Spleen (tissue), 11 donors: ENCODE measurements at regions not wholly inside any gene's neighbourhood (a gene's known extent, or its start where the extent isn't known, plus 50 kb on each side); places are given as distances from the start of the nearest gene placed in this dataset.
"Not testable (repeated sequence)": the region's sequence is repeated elsewhere in the genome, so short reads cannot be mapped to it uniquely, and the experiment has no call there.

Source experiments
- DNase-seq: peaks from one replicate; pipeline ENCODE4 v3.0.0-alpha.2; 2020
- H3K27ac ChIP-seq, 8 donors: fragments of 200-600 bp; sonication (generic) in 7 of 8; 1 replicate in 4 of 8; 2 replicates in 4 of 8; pipeline versions ENCODE4 v1.5.0 to v1.8.0; 2016 to 2021; ENCODE audit warnings: inconsistent platforms in 4 of 8, mild to moderate bottlenecking in 4 of 8, moderate library complexity in 1 of 8
- H3K27me3 ChIP-seq, 7 donors: fragments of 200-600 bp; sonication (generic) in 6 of 7; replicated peaks in 1 of 7; 1 replicate in 4 of 7; 2 replicates in 3 of 7; pipeline versions ENCODE4 v1.5.0 to v1.8.0; 2016 to 2021; ENCODE audit warnings: inconsistent platforms in 3 of 7, mild to moderate bottlenecking in 1 of 7
- H3K36me3 ChIP-seq, 6 donors: fragments of 200-600 bp; sonication (generic) in 5 of 6; 1 replicate in 4 of 6; 2 replicates in 2 of 6; pipeline versions ENCODE4 v1.5.0 to v1.8.0; 2016 to 2021; ENCODE audit warnings: inconsistent platforms in 2 of 6
- H3K4me1 ChIP-seq, 6 donors: fragments of 200-600 bp; sonication (generic) in 5 of 6; 1 replicate in 3 of 6; 2 replicates in 3 of 6; pipeline versions ENCODE4 v1.5.0 to v1.8.0; 2016 to 2021; ENCODE audit warnings: inconsistent platforms in 3 of 6
- H3K4me3 ChIP-seq, 8 donors: fragments of 200-600 bp; sonication (generic) in 7 of 8; 1 replicate in 4 of 8; 2 replicates in 4 of 8; pipeline versions ENCODE4 v1.5.0 to v1.8.0; 2016 to 2021; ENCODE audit warnings: inconsistent platforms in 4 of 8, mild to moderate bottlenecking in 4 of 8, moderate library complexity in 2 of 8
- H3K9me3 ChIP-seq, 8 donors: fragments of 200-600 bp; sonication (generic) in 7 of 8; 1 replicate in 4 of 8; 2 replicates in 4 of 8; pipeline versions ENCODE4 v1.5.0 to v1.8.0; 2016 to 2021; ENCODE audit warnings: inconsistent platforms in 4 of 8
- POLR2A ChIP-seq, 3 donors: fragments of 450-650 bp; IDR thresholded peaks; one replicate each; pipeline ENCODE4 v1.5.1; 2017; ENCODE audit warnings: antibody characterized with exemption in 3 of 3, mild to moderate bottlenecking in 1 of 3
- POLR2AphosphoS5 ChIP-seq, 3 donors: sonication (generic); formaldehyde crosslinking; IDR thresholded peaks; one replicate each; pipeline ENCODE4 v1.5.1; 2017; ENCODE audit warnings: antibody characterized with exemption in 3 of 3
- WGBS, 5 donors: extraction: QIAGEN DNeasy Blood & Tissue Kit in 3 of 5; methylation state at CpG; one replicate each; pipeline versions ENCODE4 v1.1.5 to v1.1.7; 2013 to 2018; 5-methylcytosine and 5-hydroxymethylcytosine counted together
- intact Hi-C: fragments of 100-400 bp; cut with DNase I; formaldehyde crosslinking; loops from one replicate; pipeline ENCODE4 v1.15.0; 2023; ENCODE audit warnings: low total_unique reads
- TF ChIP-seq, protein P1 (sequence below), 11 experiments: fragments of 200-600 bp in 7 of 11; fragments of 450-650 bp in 4 of 11; sonication (generic) in 4 of 11; IDR thresholded peaks in 8 of 11; conservative IDR thresholded peaks in 3 of 11; 1 replicate in 7 of 11; 2 replicates in 4 of 11; pipeline versions ENCODE4 v1.4.0 to v1.8.0; 2016 to 2021; ENCODE audit warnings: antibody characterized with exemption in 11 of 11, inconsistent platforms in 4 of 11, mild to moderate bottlenecking in 1 of 11
- donor health status: healthy with polysubstance abuse.
- donor health status: DM: no; HTN: no; CAD: no; lungs with moderate emphysema.
- donor health status: DM: no; HTN: no; CAD: no.
- donor health status: Bipolar disorder and iron deficiency.
- donor health status: healthy.
- donor health status: DM: no; HTN: no; CAD: no.
- donor health status: DM: yes; HTN: yes; CAD: no.

- intact Hi-C loops = no loop called here
- Histone ChIP-seq H3K4me3 (no peak overlapping the region), H3K27ac (no peak overlapping the region), H3K9me3 (peaks cover 3 to 45% (median 26%) of the 10 kb centered on the region in 8 donors), H3K4me1 (no peaks in the 10 kb centered on the region), H3K36me3 (no peaks in the 10 kb centered on the region), H3K27me3 (peaks cover 0 to 3% (median 0%) of the 10 kb centered on the region in 7 donors)
- DNase-seq = no peak
- TF ChIP-seq, protein P1, sequence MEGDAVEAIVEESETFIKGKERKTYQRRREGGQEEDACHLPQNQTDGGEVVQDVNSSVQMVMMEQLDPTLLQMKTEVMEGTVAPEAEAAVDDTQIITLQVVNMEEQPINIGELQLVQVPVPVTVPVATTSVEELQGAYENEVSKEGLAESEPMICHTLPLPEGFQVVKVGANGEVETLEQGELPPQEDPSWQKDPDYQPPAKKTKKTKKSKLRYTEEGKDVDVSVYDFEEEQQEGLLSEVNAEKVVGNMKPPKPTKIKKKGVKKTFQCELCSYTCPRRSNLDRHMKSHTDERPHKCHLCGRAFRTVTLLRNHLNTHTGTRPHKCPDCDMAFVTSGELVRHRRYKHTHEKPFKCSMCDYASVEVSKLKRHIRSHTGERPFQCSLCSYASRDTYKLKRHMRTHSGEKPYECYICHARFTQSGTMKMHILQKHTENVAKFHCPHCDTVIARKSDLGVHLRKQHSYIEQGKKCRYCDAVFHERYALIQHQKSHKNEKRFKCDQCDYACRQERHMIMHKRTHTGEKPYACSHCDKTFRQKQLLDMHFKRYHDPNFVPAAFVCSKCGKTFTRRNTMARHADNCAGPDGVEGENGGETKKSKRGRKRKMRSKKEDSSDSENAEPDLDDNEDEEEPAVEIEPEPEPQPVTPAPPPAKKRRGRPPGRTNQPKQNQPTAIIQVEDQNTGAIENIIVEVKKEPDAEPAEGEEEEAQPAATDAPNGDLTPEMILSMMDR (IDR thresholded peaks at IDR 0.05 in 8 of 11, conservative IDR thresholded peaks at IDR 0.05 in 3 of 11) = no peak
- no peak for TF ChIP-seq POLR2AphosphoS5 (IDR thresholded peaks at IDR 0.05)
- no peak for TF ChIP-seq POLR2A (IDR thresholded peaks at IDR 0.05)
- WGBS, 5 donors = 86 to 89% (median 88%) methylated on average over 4 of the region's 4 CpGs
These were observed 75.9 kb downstream of the CAVIN4 start for GRCh38 chr9:100653643-100654334.

DNA sequence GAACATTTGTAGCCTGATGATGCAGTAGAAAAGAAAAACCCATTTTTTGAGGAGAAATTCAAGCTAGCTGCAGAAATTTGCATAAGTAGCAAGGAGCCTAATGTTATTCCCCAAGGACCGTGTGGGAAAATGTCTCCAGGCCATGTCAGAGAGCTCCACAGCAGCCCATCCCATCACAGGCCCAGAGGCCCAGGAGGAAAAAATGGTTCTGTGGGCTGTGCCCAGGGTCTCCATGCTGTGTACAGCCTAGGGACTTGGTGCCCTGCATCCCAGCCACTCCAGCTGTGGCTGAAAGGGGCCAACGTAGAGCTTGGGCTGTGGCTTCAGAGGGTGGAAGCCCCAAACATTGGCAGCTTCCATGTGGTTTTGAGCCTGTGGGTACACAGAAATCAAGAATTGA lies 79.0 kb downstream of the CAVIN4 start:
- intact Hi-C loops, H3K4me1 ChIP-seq, H3K27me3 ChIP-seq, H3K4me3 ChIP-seq, H3K36me3 ChIP-seq, DNase-seq, H3K27ac ChIP-seq: not testable (repeated sequence)
- peaks cover 3 to 45% (median 26%) of the 10 kb centered on the region in 8 donors for H3K9me3 ChIP-seq
- 75 to 92% (median 84%) methylated on average over 2 of the region's 2 CpGs for WGBS, 5 donors

GRCh38 chr9:100661668-100662067 lies 83.8 kb downstream of the CAVIN4 start:
- Histone ChIP-seq H3K4me1 (no peaks in the 10 kb centered on the region), H3K4me3 (no peak overlapping the region), H3K27me3 (peaks cover 0 to 2% (median 0%) of the 10 kb centered on the region in 7 donors), H3K9me3 (peaks cover 0 to 17% (median 8%) of the 10 kb centered on the region in 8 donors), H3K27ac (no peak overlapping the region), H3K36me3 (no peaks in the 10 kb centered on the region)
- TF ChIP-seq POLR2AphosphoS5 (IDR thresholded peaks at IDR 0.05) (no peak), POLR2A (IDR thresholded peaks at IDR 0.05) (no peak)
- TF ChIP-seq, protein P1 (IDR thresholded peaks at IDR 0.05 in 8 of 11, conservative IDR thresholded peaks at IDR 0.05 in 3 of 11) = no peak
- no peak for DNase-seq
- intact Hi-C loops = no loop called here
- 48 to 68% (median 56%) methylated on average over 3 of the region's 3 CpGs for WGBS, 5 donors

DNA sequence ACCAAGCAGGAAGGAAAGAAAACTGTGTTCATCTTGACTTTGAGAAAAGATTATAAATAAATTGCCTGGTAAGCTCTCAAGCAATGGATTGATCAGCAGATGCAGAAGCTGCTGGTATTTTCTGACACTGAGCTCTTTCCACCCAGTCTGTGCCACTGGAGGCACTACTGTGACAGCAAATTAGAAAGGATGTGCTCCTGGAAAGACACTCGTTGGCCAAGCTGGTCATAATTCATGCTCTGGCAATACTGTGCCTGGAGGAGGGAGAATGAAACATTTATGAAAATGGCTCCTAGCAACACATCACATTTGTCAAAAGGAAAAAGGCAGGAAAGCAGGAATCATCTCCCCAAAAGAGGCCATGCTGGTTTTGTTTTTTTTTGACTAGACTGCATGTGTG lies 84.2 kb downstream of the CAVIN4 start:
- 5 to 16% (median 11%) methylated on average over 1 of the region's 1 CpG for WGBS, 5 donors
- no peak overlapping the region for H3K27ac ChIP-seq
- H3K27me3 ChIP-seq = peaks cover 0 to 6% (median 0%) of the 10 kb centered on the region in 7 donors
- H3K4me1 ChIP-seq = no peaks in the 10 kb centered on the region
- H3K36me3 ChIP-seq = no peaks in the 10 kb centered on the region
- intact Hi-C loops = no loop called here
- no peak overlapping the region for H3K4me3 ChIP-seq
- TF ChIP-seq POLR2A (IDR thresholded peaks at IDR 0.05) (no peak), POLR2AphosphoS5 (IDR thresholded peaks at IDR 0.05) (no peak)
- DNase-seq = no peak
- peaks cover 0 to 13% (median 4%) of the 10 kb centered on the region in 8 donors for H3K9me3 ChIP-seq

DNA sequence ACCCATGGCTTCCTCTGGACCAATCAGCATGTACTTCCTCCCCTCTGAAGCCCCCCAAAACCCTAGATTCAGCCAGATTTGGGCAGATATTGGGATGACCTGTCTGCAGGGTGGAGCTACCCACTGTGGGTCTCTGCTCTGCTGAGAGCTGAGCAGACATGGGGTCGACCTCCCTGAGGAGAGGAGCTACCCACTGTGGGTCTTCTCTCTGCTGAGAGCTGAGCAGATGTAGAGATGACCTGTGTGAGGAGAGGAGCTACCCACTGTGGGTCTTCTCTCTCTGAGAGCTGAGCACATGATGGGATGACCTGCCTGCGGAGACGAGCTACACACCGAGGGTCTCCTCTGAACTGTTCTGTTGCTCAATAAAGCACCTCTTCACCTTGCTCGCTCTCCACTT lies 89.6 kb downstream of the CAVIN4 start:
- Histone ChIP-seq H3K9me3 (no peaks in the 10 kb centered on the region), H3K36me3 (no peaks in the 10 kb centered on the region), H3K4me3 (no peak overlapping the region), H3K4me1 (no peaks in the 10 kb centered on the region), H3K27me3 (peaks cover 0 to 15% (median 0%) of the 10 kb centered on the region in 7 donors), H3K27ac (no peak overlapping the region)
- no peak for DNase-seq
- intact Hi-C loops = no loop called here
- WGBS, 5 donors = 70 to 91% (median 71%) methylated on average over 5 of the region's 5 CpGs
- TF ChIP-seq POLR2A (IDR thresholded peaks at IDR 0.05) (no peak), POLR2AphosphoS5 (IDR thresholded peaks at IDR 0.05) (no peak)
